HPDE6-E6E7 (cell line): ENCODE measurements at regions not wholly inside any gene's neighbourhood (a gene's known extent, or its start where the extent isn't known, plus 50 kb on each side); places are given as distances from the start of the nearest gene placed in this dataset.
"Not testable (repeated sequence)": the region's sequence is repeated elsewhere in the genome, so short reads cannot be mapped to it uniquely, and the experiment has no call there.

Source experiments
- DNase-seq: peaks from one replicate; pipeline ENCODE4 v3.0.0; 2011; ENCODE audit warnings: missing footprints; ENCODE audit errors: extremely low spot score

GRCh38 chr6:170019818-170020583, 268.6 kb downstream of the ERMARD start:
- DNase-seq = no peak

GRCh38 chr6:170018936-170019817, 267.8 kb downstream of the ERMARD start:
- DNase-seq = no peak

- no peak for DNase-seq
Measured at GRCh38 chr6:170018422-170018935, 267.1 kb downstream of the ERMARD start.

- DNase-seq = no peak
Measured at GRCh38 chr6:170017603-170018320, 266.3 kb downstream of the ERMARD start.

GRCh38 chr6:170013815-170014214, 262.4 kb downstream of the ERMARD start:
- DNase-seq = no peak

GRCh38 chr6:170012037-170012330, 260.6 kb downstream of the ERMARD start:
- no peak for DNase-seq

GRCh38 chr6:170011204-170012036, 260.0 kb downstream of the ERMARD start:
- DNase-seq = no peak

- DNase-seq = no peak
Measured at GRCh38 chr6:170010665-170011203, 259.3 kb downstream of the ERMARD start.

GRCh38 chr6:170008294-170008785, 256.9 kb downstream of the ERMARD start:
- no peak for DNase-seq

- no peak for DNase-seq
Measured at GRCh38 chr6:170007468-170008293, 256.3 kb downstream of the ERMARD start.

- no peak for DNase-seq
Measured at GRCh38 chr6:170006900-170007467, 255.6 kb downstream of the ERMARD start.

- no peak for DNase-seq
Measured at GRCh38 chr6:170006071-170006899, 254.9 kb downstream of the ERMARD start.

GRCh38 chr6:170005665-170006064, 254.2 kb downstream of the ERMARD start:
- DNase-seq = no peak

GRCh38 chr6:170004585-170005210, 253.3 kb downstream of the ERMARD start:
- no peak for DNase-seq

- DNase-seq = no peak
Measured at GRCh38 chr6:170003451-170004160, 252.2 kb downstream of the ERMARD start.

GRCh38 chr6:170003027-170003426, 251.6 kb downstream of the ERMARD start:
- no peak for DNase-seq

GRCh38 chr6:170001782-170002181, 250.4 kb downstream of the ERMARD start:
- not testable (repeated sequence) for DNase-seq
